Testis (tissue), 2 donors: ENCODE measurements at regions not wholly inside any gene's neighbourhood (a gene's known extent, or its start where the extent isn't known, plus 50 kb on each side); places are given as distances from the start of the nearest gene placed in this dataset.

ENCODE experiments used
- POLR2A ChIP-seq: fragments of 450-650 bp; IDR thresholded peaks from one replicate; pipeline ENCODE4 v1.6.1; 2017; ENCODE audit warnings: antibody characterized with exemption, mild to moderate bottlenecking, moderate library complexity
- TF ChIP-seq, protein P1 (sequence below), 3 experiments: fragments of 450-650 bp in 2 of 3; fragments of 200-600 bp in 1 of 3; sonication (generic) in 1 of 3; IDR thresholded peaks; one replicate each; pipeline ENCODE4 v1.5.1; 2016 to 2019; ENCODE audit warnings: antibody characterized with exemption in 3 of 3, mild to moderate bottlenecking in 2 of 3, moderate library complexity in 1 of 3

DNA sequence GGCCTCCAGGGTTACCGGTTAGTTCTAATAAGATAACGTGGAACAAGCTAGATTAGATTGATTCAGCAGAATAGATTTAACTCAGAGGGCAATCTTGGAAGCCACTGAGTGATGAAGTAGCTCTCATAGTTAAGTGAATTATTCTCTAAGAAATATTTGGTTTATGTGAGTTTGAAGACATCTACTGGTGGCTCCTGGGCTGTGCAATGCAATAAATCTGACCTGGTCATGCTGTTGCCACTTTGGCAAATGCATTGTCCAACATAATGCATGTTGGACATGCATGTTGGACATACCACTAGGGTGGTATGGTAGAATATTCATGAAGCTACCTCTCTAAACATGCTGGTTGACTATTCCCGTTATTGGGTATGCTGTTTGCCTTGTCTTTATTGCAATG lies 493.7 kb upstream of the VRK2 start:
- no peak for TF ChIP-seq POLR2A
- TF ChIP-seq, protein P1, sequence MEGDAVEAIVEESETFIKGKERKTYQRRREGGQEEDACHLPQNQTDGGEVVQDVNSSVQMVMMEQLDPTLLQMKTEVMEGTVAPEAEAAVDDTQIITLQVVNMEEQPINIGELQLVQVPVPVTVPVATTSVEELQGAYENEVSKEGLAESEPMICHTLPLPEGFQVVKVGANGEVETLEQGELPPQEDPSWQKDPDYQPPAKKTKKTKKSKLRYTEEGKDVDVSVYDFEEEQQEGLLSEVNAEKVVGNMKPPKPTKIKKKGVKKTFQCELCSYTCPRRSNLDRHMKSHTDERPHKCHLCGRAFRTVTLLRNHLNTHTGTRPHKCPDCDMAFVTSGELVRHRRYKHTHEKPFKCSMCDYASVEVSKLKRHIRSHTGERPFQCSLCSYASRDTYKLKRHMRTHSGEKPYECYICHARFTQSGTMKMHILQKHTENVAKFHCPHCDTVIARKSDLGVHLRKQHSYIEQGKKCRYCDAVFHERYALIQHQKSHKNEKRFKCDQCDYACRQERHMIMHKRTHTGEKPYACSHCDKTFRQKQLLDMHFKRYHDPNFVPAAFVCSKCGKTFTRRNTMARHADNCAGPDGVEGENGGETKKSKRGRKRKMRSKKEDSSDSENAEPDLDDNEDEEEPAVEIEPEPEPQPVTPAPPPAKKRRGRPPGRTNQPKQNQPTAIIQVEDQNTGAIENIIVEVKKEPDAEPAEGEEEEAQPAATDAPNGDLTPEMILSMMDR (IDR thresholded peaks at IDR 0.05) = no peak
